H9 (cell line): ENCODE measurements at regions not wholly inside any gene's neighbourhood (a gene's known extent, or its start where the extent isn't known, plus 50 kb on each side); places are given as distances from the start of the nearest gene placed in this dataset.

Experiments
- DNase-seq: peaks from one replicate; pipeline ENCODE4 v3.0.0-alpha.2; 2017
- H2AFZ ChIP-seq: one replicate; pipeline ENCODE4 v1.6.1; 2013; ENCODE audit warnings: mild to moderate bottlenecking, low read length, control low read depth, moderate library complexity
- H2AK5ac ChIP-seq: 2 replicates; pipeline ENCODE4 v1.6.1; 2013; ENCODE audit warnings: low read length, control low read depth, mixed read lengths; ENCODE audit not compliant: insufficient read length
- H2BK120ac ChIP-seq: one replicate; pipeline ENCODE4 v1.6.1; 2013; ENCODE audit warnings: low read depth, mild to moderate bottlenecking, low read length, control low read depth, inconsistent platforms; ENCODE audit not compliant: poor library complexity, severe bottlenecking
- H2BK12ac ChIP-seq: 2 replicates; pipeline ENCODE4 v1.6.1; 2013; ENCODE audit warnings: low read length, control low read depth, mixed read lengths, low read depth; ENCODE audit not compliant: insufficient read length
- H2BK15ac ChIP-seq: 2 replicates; pipeline ENCODE4 v1.6.1; 2013; ENCODE audit warnings: low read depth, low read length, control low read depth
- H2BK20ac ChIP-seq: one replicate; pipeline ENCODE4 v1.6.1; 2013; ENCODE audit warnings: low read depth, mild to moderate bottlenecking, low read length, control low read depth, inconsistent platforms; ENCODE audit not compliant: poor library complexity, severe bottlenecking
- H2BK5ac ChIP-seq: 2 replicates; pipeline ENCODE4 v1.6.1; 2013; ENCODE audit warnings: low read length, control low read depth, mixed read lengths; ENCODE audit not compliant: insufficient read length
- H3K14ac ChIP-seq: 2 replicates; pipeline ENCODE4 v1.6.1; 2013; ENCODE audit warnings: low read length, control low read depth; ENCODE audit not compliant: insufficient read depth
- H3K18ac ChIP-seq: 2 replicates; pipeline ENCODE4 v1.6.1; 2013; ENCODE audit warnings: low read depth, mild to moderate bottlenecking, mixed read lengths, low read length, control low read depth; ENCODE audit not compliant: insufficient read length
- H3K23ac ChIP-seq: 2 replicates; pipeline ENCODE4 v1.6.1; 2013; ENCODE audit warnings: low read length, control low read depth, mixed read lengths, low read depth; ENCODE audit not compliant: insufficient read length
- H3K23me2 ChIP-seq: 2 replicates; pipeline ENCODE4 v1.6.1; 2013; ENCODE audit warnings: low read depth, mild to moderate bottlenecking, mixed read lengths, low read length, control low read depth; ENCODE audit not compliant: insufficient read length, poor library complexity, severe bottlenecking
- H3K27ac ChIP-seq: 2 replicates; pipeline ENCODE4 v1.5.1; 2013; ENCODE audit warnings: low read length, control low read depth, mixed read lengths, low read depth; ENCODE audit not compliant: insufficient read length
- H3K27me3 ChIP-seq: 2 replicates; pipeline ENCODE4 v1.6.1; 2013; ENCODE audit warnings: low read length, control low read depth, inconsistent platforms; ENCODE audit not compliant: insufficient read depth
- H3K4ac ChIP-seq: 2 replicates; pipeline ENCODE4 v1.6.1; 2013; ENCODE audit warnings: low read depth, mild to moderate bottlenecking, control low read depth, inconsistent platforms, low read length, moderate library complexity
- H3K4me1 ChIP-seq: 2 replicates; pipeline ENCODE4 v1.6.1; 2013; ENCODE audit warnings: low read length, control low read depth, inconsistent platforms; ENCODE audit not compliant: insufficient read depth
- H3K4me2 ChIP-seq: 2 replicates; pipeline ENCODE4 v1.6.1; 2013; ENCODE audit warnings: low read length, control low read depth, mixed read lengths; ENCODE audit not compliant: insufficient read length, insufficient read depth
- H3K56ac ChIP-seq: 2 replicates; pipeline ENCODE4 v1.6.1; 2013; ENCODE audit warnings: low read depth, mild to moderate bottlenecking, mixed read lengths, low read length, control low read depth; ENCODE audit not compliant: insufficient read length
- H3K79me1 ChIP-seq: 2 replicates; pipeline ENCODE4 v1.6.1; 2013; ENCODE audit warnings: low read depth, mild to moderate bottlenecking, moderate library complexity, low read length, control low read depth, inconsistent platforms; ENCODE audit not compliant: insufficient read depth, poor library complexity, severe bottlenecking
- H3K79me2 ChIP-seq: 2 replicates; pipeline ENCODE4 v1.6.1; 2013; ENCODE audit warnings: low read length, control low read depth, inconsistent platforms; ENCODE audit not compliant: insufficient read depth
- H3K9ac ChIP-seq: 2 replicates; pipeline ENCODE4 v1.6.1; 2013; ENCODE audit warnings: low read length, control low read depth, mixed read lengths; ENCODE audit not compliant: insufficient read length; ENCODE audit errors: extremely low read depth
- H3K9me3 ChIP-seq: one replicate; pipeline ENCODE4 v1.6.1; 2013; ENCODE audit warnings: low read depth, low read length, inconsistent platforms; ENCODE audit not compliant: control insufficient read depth
- H3T11ph ChIP-seq: one replicate; pipeline ENCODE4 v1.6.1; 2013; ENCODE audit warnings: mild to moderate bottlenecking, low read length, control low read depth, inconsistent platforms
- H4K20me1 ChIP-seq: one replicate; pipeline ENCODE4 v1.6.1; 2013; ENCODE audit not compliant: control insufficient read depth, insufficient read length, insufficient read depth
- H4K5ac ChIP-seq: 2 replicates; pipeline ENCODE4 v1.6.1; 2013; ENCODE audit warnings: low read depth, mild to moderate bottlenecking, mixed read lengths, low read length, control low read depth; ENCODE audit not compliant: insufficient read length
- H4K8ac ChIP-seq: replicated peaks from 2 replicates; pipeline ENCODE4 v1.6.1; 2013; ENCODE audit warnings: low read length, control low read depth, mixed read lengths, low read depth; ENCODE audit not compliant: insufficient read length
- H4K91ac ChIP-seq: 2 replicates; pipeline ENCODE4 v1.6.1; 2013; ENCODE audit warnings: low read depth, mild to moderate bottlenecking, moderate library complexity, mixed read lengths, low read length, control low read depth; ENCODE audit not compliant: insufficient read length
- H3K27ac Mint-ChIP-seq, 3 experiments: 2 replicates in 2 of 3; 3 replicates in 1 of 3; pipeline ENCODE4 v1.8.0; 2020 to 2021; ENCODE audit warnings: mixed read lengths in 3 of 3, mild to moderate bottlenecking in 1 of 3, moderate library complexity in 1 of 3
- H3K27me3 Mint-ChIP-seq: 2 replicates; pipeline ENCODE4 v1.8.0; 2021; ENCODE audit warnings: low read depth, mild to moderate bottlenecking, moderate library complexity, mixed read lengths
- H3K36me3 Mint-ChIP-seq, 3 experiments: 2 replicates in 2 of 3; 3 replicates in 1 of 3; pipeline ENCODE4 v1.8.0; 2020 to 2021; ENCODE audit warnings: low read depth in 3 of 3, mixed read lengths in 3 of 3; ENCODE audit not compliant: insufficient read depth in 1 of 3
- H3K4me1 Mint-ChIP-seq, 2 experiments: 2 replicates each; pipeline ENCODE4 v1.8.0; 2020; ENCODE audit warnings: mixed read lengths in 2 of 2
- H3K4me3 Mint-ChIP-seq, 2 experiments: 2 replicates in 1 of 2; 3 replicates in 1 of 2; pipeline ENCODE4 v1.8.0; 2020 to 2021; ENCODE audit warnings: mild to moderate bottlenecking in 2 of 2, mixed read lengths in 2 of 2, moderate library complexity in 1 of 2
- H3K9me3 Mint-ChIP-seq, 2 experiments: 2 replicates in 1 of 2; 3 replicates in 1 of 2; pipeline ENCODE4 v1.8.0; 2020; ENCODE audit warnings: mild to moderate bottlenecking in 2 of 2, mixed read lengths in 2 of 2, moderate library complexity in 1 of 2
- CTCF ChIP-seq: fragments of 200-600 bp; sonication (generic); conservative IDR thresholded peaks from 3 replicates; pipeline ENCODE4 v1.8.0; 2021; ENCODE audit warnings: antibody characterized with exemption, mild to moderate bottlenecking
- WGBS: extraction: QIAGEN DNeasy Blood & Tissue Kit; methylation state at CpG from one replicate; pipeline ENCODE4 v1.1.7; 2013; ENCODE audit warnings: missing lambda C conversion rate, low lambda C conversion rate, mixed read lengths; ENCODE audit not compliant: insufficient read length; ENCODE audit errors: extremely low coverage; 5-methylcytosine and 5-hydroxymethylcytosine counted together

DNA sequence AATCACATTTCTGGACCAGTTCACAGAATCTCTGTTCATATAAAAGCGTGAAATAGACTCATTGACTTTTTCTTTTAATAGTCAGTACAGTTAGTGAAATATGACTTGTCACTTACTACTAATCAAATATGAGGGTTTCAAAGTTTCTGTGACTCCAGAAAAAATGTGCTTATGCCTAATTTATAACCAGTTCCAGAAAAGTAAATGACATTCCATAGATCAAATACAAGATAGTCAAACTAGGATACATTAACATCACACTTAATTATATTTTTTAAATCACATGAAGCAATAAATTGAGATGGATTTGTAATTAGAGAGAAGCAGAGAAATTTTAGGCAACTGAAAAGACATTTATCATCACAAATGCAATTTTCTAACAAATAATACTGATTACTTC, 491.4 kb downstream of the KIF20B start:
- Histone ChIP-seq H3K4me2 (no peak overlapping the region), H2AK5ac (no peak overlapping the region), H3K56ac (no peak overlapping the region), H4K8ac (no peak overlapping the region), H2BK20ac (no peak overlapping the region), H3K9me3 (no peaks in the 10 kb centered on the region), H2AFZ (no peak overlapping the region), H3K27me3 (no peaks in the 10 kb centered on the region), H3K79me1 (no peaks in the 10 kb centered on the region), H3K23me2 (no peaks in the 10 kb centered on the region), H2BK15ac (no peak overlapping the region), H4K91ac (no peak overlapping the region), H3K14ac (no peak overlapping the region), H2BK5ac (no peak overlapping the region), H2BK120ac (no peak overlapping the region), H3T11ph (no peak overlapping the region), H4K20me1 (no peaks in the 10 kb centered on the region), H3K27ac (no peak overlapping the region), H2BK12ac (no peak overlapping the region), H3K4ac (no peak overlapping the region), H3K79me2 (no peaks in the 10 kb centered on the region), H4K5ac (no peak overlapping the region), H3K4me1 (no peaks in the 10 kb centered on the region), H3K18ac (no peak overlapping the region), H3K23ac (no peak overlapping the region), H3K9ac (no peak overlapping the region)
- no CpG with 5 or more reads among the region's 1 CpG for WGBS
- H3K4me3 Mint-ChIP-seq = no peak overlapping the region
- no peaks in the 10 kb centered on the region for H3K9me3 Mint-ChIP-seq
- TF ChIP-seq CTCF = no peak
- no peaks in the 10 kb centered on the region for H3K36me3 Mint-ChIP-seq
- no peak overlapping the region for H3K27ac Mint-ChIP-seq
- DNase-seq = no peak
- peaks cover 6 to 13% of the 10 kb centered on the region in 2 experiments for H3K4me1 Mint-ChIP-seq
- H3K27me3 Mint-ChIP-seq = no peaks in the 10 kb centered on the region
